C4-2B (cell line): ENCODE measurements at regions not wholly inside any gene's neighbourhood (a gene's known extent, or its start where the extent isn't known, plus 50 kb on each side); places are given as distances from the start of the nearest gene placed in this dataset.
"Not testable (repeated sequence)": the region's sequence is repeated elsewhere in the genome, so short reads cannot be mapped to it uniquely, and the experiment has no call there.

Experiments
- ZFX ChIP-seq: fragments of 450-650 bp; IDR thresholded peaks from 2 replicates; pipeline ENCODE4 v1.6.1; 2017
- TF ChIP-seq, protein P1 (sequence below): fragments of 450-650 bp; conservative IDR thresholded peaks from 2 replicates; pipeline ENCODE4 v1.5.1; 2017; ENCODE audit warnings: mild to moderate bottlenecking

DNA sequence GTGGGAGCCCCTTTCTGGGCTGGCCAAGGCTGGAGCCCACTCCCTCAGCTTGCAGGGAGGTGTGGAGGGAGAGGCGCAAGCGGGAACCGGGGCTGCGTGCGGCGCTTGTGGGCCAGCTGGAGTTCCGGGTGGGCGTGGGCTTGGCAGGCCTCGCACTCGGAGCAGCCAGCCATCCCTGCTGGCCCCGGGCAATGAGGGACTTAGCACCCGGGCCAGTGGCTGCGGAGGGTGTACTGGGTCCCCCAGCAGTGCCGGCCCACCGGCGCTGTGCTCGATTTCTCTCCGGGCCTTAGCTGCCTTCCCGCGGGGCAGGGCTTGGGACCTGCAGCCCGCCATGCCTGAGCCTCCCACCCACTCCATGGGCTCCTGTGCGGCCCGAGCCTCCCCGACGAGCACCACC lies 207.7 kb downstream of the EBLN2 start:
- TF ChIP-seq, protein P1, sequence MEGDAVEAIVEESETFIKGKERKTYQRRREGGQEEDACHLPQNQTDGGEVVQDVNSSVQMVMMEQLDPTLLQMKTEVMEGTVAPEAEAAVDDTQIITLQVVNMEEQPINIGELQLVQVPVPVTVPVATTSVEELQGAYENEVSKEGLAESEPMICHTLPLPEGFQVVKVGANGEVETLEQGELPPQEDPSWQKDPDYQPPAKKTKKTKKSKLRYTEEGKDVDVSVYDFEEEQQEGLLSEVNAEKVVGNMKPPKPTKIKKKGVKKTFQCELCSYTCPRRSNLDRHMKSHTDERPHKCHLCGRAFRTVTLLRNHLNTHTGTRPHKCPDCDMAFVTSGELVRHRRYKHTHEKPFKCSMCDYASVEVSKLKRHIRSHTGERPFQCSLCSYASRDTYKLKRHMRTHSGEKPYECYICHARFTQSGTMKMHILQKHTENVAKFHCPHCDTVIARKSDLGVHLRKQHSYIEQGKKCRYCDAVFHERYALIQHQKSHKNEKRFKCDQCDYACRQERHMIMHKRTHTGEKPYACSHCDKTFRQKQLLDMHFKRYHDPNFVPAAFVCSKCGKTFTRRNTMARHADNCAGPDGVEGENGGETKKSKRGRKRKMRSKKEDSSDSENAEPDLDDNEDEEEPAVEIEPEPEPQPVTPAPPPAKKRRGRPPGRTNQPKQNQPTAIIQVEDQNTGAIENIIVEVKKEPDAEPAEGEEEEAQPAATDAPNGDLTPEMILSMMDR: not testable (repeated sequence)
- not testable (repeated sequence) for TF ChIP-seq ZFX
